RPMI8226 (cell line): ENCODE measurements at regions not wholly inside any gene's neighbourhood (a gene's known extent, or its start where the extent isn't known, plus 50 kb on each side); places are given as distances from the start of the nearest gene placed in this dataset.
"Not testable (repeated sequence)": the region's sequence is repeated elsewhere in the genome, so short reads cannot be mapped to it uniquely, and the experiment has no call there.

ENCODE experiments used
- DNase-seq: peaks from one replicate; pipeline ENCODE4 v3.0.0-alpha.2; 2015

- DNase-seq: no peak
Measured at GRCh38 chr2:234719116-234719716, 222.3 kb upstream of the ARL4C start.

DNA sequence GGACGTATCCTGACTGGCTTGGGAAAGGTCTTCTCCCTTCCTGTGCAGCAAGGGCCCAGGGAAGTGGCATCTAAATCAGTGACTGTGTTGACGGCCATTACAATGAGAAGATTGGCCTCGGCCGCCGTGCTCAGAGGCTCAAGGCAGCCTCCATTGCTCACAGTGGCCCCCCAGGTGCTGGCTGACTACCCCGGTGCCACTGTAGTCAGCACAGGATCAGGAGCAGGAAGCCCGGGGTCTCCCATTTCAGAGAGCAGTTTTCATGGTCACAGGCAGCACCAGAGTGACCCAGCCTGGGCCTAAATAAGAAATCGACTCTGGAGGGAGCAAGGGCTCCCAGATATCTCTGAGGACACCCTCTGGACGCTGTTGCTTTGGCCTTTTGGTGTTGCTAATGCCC is 219.4 kb upstream of the ARL4C start:
- no peak for DNase-seq

DNA sequence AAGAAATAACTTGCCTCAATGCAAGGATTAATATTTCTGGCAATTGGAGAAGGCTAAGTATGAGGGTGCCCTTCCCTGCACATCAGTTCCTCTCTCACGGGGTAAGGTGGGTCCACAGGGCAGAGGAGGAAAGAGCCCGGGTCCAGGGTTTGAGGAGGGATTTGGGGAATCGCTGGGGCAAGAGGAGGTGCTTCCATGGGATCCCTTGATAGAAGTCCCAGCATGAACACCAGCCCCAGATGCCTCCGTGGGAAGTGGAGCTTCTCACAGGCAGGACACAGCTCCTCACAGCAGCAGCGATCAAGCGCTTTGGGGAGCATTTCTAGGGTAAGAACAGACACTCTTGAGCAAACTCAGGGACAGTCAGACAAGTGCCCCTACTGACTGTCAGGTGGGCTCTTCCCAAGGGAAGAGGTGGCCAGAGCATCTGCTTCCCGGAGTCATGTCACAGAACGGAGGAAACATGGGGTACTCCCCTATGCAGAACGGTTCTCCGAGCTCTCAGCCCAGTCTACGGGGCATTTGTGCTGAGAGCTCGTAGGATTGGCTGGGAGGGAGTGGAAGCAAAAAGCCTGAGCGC is 218.9 kb upstream of the ARL4C start:
- DNase-seq: no peak

DNA sequence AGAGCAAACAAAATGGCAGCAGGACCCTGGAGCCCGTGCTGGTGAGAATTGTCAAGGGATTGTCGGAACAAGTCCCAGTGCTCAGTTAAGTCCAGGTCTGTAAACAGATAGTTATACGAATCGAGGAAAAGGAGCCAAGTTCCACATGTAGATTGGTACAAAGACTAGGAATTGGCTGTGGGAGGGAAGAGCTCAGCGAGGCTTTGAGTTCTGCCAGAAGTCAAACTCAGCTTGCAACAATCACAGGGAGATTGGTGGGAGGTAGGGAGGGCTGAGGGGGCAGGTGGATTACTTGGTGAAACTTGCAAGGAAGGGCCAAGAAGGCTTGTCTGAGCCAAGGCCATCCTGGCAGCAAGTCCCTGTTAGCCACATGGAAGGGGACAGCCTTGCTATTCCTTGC is 217.8 kb upstream of the ARL4C start:
- no peak for DNase-seq

DNA sequence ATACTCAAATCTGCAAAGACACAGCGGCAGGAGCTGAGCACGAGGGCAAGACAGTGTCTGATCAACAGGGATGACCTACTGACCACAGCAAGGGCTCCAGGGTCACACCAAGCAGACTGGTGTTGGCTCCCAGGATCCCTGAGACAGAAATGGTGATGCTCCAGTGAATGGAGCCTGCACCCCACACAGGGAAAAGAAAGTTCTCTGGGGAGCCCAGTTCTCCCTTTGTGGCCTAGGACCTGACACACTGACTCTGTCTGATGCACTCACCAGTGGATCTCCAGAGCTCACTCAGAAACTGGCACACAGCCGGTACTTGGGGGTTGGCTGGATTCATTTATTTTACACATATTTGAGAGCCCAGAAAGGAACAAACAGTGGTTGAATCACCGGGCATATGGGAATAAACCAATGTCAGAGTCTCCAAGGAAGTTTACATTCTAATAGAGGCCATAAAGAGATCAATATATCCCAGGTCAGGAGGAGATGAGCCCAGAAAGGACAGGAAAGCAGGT is 215.6 kb upstream of the ARL4C start:
- DNase-seq: no peak

GRCh38 chr2:234711308-234711707 is 214.4 kb upstream of the ARL4C start:
- DNase-seq: no peak

DNA sequence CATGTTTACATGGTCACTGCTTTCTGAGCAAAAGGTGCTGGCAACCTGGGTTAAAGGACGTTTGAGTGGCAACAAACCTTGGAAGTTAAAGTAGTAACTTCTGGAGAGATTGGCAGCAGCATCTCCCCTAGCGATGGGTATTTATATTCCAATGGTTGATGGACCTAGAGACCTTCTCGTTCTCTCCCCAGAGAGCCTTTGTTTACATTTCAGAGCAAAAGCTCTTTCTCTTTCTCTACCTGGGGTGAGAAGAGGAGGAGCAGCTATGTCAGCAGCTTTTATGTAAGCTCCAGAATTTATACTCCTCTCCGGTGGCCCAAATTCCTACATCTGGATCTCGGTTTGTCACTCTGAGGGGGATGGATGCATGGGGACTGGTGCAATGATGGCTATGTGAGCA is 213.7 kb upstream of the ARL4C start:
- DNase-seq: no peak

DNA sequence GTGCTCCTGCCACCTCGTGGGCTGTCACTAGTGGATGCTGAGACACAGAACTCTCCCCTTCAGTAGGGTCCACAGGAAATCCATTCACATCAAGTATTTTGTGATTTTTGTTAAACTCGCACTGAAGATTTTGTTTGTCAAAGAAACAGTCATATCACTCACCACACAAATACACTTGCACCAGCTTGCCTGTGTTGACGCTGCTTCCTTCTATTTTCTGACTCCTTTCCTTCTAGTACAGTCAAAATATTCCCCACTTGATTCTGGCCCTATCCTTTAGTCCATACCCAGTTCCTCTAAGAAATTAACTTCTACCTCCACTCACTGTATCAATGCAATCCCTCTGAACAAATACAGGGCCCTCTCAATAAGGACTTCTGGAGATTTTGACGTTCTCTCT is 213.2 kb upstream of the ARL4C start:
- no peak for DNase-seq

GRCh38 chr2:234708717-234709116 is 211.8 kb upstream of the ARL4C start:
- DNase-seq: no peak

- no peak for DNase-seq
Measured at GRCh38 chr2:234708091-234708683, 211.3 kb upstream of the ARL4C start.

DNA sequence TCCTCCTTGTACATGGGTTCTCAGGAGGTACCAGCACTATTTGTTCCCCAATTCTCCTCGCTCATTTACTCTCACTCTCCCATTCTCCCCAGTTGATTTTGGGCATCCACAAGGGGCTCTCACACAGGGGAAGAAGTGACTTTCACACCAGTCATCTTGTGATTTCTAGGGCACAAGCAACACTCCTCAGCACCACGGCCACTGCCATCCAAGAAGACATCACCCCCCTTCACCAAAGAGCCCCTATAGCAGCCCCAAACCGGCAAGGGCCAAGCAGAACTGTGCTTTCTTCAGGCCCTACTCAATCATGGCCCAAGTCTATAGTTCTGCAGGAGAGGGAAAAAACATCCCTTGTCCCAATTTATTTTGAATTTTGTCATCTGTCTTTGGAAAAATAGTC is 209.2 kb upstream of the ARL4C start:
- no peak for DNase-seq

- no peak for DNase-seq
Measured at GRCh38 chr2:234705108-234705507, 208.2 kb upstream of the ARL4C start.

- DNase-seq: no peak
Measured at GRCh38 chr2:234703258-234703657, 206.4 kb upstream of the ARL4C start.

DNA sequence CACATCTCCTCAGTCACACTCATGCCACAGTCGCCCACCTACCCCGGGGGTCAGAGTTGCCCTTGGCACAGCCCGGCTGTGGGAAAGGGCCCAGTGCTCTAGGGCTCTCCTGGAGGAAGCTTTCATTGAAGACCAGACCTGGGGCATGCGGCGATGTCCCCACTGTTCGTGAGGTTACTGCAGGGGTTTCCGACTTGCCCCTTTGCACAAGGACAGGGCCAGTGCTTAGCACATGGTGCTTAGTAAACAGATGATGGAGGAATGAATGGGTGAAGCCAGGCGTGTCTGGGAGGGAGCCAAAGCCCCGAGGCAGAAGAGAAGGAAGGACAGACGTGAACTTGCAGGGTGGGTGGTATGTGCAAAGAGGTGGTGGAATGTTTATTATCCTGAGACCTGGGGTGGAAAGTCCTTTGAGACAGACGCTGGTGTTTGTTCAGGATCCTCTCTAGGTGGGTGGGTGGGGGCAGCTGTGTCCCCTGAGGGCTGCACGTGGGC is 205.9 kb upstream of the ARL4C start:
- no peak for DNase-seq

DNA sequence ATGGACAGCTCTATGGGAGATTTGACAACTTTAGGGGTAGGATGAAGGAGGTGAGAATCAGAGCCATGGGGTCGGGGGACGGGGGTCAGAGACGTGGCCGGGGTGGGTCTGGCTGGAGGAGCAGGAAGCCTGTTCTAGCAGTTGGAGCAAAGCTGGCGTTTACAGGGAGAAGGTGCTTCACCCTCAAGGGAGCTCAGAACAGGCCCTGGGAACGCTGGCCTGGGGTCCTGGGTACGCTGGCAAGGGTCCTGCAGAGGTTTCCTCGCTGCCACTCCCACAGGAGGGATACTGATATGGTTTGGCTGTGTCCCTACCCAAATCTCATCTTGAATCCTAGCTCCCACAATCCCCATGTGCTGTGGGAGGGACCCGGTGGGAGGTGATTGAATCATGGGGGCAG is 205.0 kb upstream of the ARL4C start:
- DNase-seq: no peak

GRCh38 chr2:234701421-234701820 is 204.5 kb upstream of the ARL4C start:
- no peak for DNase-seq

DNA sequence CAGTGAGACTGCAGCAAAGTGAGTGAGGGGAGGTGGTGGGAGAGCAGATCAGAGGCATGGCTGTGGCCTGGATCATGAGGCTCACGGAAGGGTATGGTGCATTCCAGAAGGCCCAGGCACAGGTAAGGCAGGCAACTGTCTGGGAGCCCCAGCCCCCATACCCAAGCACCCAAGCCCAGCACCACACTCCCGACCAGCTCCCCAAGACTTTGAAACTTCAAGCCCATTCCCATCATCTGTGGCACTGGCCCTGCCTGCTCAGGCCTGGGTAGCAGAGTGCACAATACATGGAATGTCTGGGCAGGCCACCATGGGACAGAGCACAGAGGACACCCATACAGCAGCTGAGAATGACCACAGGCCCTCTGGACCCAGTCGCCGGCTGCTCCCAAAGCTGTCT is 202.6 kb upstream of the ARL4C start:
- DNase-seq: no peak

GRCh38 chr2:234697300-234697876 is 200.5 kb upstream of the ARL4C start:
- not testable (repeated sequence) for DNase-seq

- DNase-seq: no peak
Measured at GRCh38 chr2:234695981-234696380, 199.1 kb upstream of the ARL4C start.

GRCh38 chr2:234694244-234695013 is 197.5 kb upstream of the ARL4C start:
- DNase-seq: no peak

- DNase-seq: not testable (repeated sequence)
Measured at GRCh38 chr2:234693681-234694190, 196.9 kb upstream of the ARL4C start.

GRCh38 chr2:234693191-234693590 is 196.3 kb upstream of the ARL4C start:
- not testable (repeated sequence) for DNase-seq
